ENCODE measurements at regions not wholly inside any gene's neighbourhood (a gene's known extent, or its start where the extent isn't known, plus 50 kb on each side); places are given as distances from the start of the nearest gene placed in this dataset.
A peak's percentile ranks its signal among the peaks of the same experiment; 100 is the strongest.

DNA sequence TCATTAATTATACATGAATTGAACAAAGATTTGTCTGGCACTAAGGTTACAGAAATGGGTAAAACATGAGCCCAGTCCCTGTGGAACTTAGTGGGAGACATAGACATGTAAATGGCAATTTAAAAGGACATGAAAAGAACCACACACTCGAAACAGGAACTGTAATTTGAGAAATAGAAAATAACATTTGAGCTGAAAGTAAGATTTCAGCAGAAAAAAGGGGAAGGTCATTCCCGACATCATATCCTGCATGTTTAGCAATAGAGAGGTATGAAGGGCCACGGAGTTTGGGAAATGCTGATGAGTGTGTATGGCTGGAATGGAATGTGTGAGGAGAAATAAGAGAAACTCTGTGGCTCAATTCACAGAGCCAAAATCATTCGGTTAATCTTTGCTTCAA is 175.4 kb upstream of the AHR start:
- no peak for DNase-seq (ENCODE audit: low spot score)
- TF ChIP-seq, protein P1, sequence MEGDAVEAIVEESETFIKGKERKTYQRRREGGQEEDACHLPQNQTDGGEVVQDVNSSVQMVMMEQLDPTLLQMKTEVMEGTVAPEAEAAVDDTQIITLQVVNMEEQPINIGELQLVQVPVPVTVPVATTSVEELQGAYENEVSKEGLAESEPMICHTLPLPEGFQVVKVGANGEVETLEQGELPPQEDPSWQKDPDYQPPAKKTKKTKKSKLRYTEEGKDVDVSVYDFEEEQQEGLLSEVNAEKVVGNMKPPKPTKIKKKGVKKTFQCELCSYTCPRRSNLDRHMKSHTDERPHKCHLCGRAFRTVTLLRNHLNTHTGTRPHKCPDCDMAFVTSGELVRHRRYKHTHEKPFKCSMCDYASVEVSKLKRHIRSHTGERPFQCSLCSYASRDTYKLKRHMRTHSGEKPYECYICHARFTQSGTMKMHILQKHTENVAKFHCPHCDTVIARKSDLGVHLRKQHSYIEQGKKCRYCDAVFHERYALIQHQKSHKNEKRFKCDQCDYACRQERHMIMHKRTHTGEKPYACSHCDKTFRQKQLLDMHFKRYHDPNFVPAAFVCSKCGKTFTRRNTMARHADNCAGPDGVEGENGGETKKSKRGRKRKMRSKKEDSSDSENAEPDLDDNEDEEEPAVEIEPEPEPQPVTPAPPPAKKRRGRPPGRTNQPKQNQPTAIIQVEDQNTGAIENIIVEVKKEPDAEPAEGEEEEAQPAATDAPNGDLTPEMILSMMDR (IDR thresholded peaks at IDR 0.05; ENCODE audit: extremely low read depth, insufficient read depth, missing control alignments), result no peak
- in situ Hi-C loops (cut with MboI; ENCODE audit: low pct_unique_long_range_greater_than_20kb, low sequenced_read_pairs, unreplicated experiment), result no loop called here

DNA sequence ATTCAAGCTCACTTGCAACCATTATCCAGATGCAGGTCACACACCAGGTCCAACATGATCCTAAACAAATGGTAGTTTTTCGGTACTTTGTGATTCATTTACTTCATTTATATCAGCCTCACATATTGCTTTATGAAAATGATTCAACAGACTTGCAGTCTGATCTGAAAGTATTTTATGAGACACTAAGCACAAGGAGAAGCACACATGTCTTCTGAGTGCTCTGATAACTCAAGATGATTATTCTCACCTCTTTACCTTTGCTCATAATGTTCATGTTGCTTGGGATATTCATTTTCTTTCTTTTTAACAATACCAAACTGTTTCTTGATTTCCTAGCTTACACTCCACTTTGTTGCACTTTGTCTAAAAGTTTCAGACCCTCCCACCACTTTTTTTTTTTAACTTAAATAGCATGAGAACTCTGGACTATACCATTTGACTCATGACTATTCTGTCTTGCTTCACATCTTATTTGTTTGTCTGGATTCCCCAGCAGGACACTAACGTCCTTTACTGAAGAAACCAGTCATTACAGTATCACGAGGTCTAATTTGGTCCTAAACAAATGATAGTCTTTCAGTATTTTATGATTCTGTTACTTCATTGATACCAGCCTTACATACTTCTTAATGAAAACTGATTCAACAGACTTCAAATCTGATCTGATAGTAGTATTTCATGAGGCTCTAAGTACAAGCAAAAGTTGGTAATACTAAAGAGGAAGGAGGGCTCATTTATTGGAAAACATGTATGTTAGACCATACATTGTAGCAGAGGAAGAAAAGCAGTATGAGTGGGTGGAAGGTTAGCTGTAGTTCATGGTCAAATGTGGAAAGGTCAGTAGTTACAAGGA is 171.8 kb upstream of the AHR start:
- TF ChIP-seq, protein P1 (IDR thresholded peaks at IDR 0.05; ENCODE audit: extremely low read depth, insufficient read depth, missing control alignments), result no peak
- in situ Hi-C loops (cut with MboI; ENCODE audit: low pct_unique_long_range_greater_than_20kb, low sequenced_read_pairs, unreplicated experiment), result no loop called here
- peak; percentile 11 for DNase-seq (ENCODE audit: low spot score)

DNA sequence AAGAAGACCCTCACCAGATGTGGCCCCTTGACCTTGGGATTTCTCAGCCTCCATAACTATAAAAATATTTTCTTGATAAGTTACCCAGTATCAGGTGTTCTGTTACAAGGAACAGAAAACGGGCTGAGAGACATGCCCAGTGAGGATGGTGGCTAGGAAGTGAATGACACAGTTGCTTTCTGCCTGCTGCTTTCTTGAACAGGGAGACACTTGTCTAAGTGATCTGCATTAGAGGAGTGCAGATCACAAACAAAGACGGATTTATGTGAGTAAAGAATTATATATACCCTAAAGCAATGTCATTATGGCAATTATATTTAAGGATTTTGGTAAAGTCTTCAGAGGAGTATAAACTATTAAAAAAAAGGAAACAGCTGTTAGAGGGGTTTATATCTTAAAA is 169.2 kb upstream of the AHR start:
- TF ChIP-seq, protein P1 (IDR thresholded peaks at IDR 0.05; ENCODE audit: extremely low read depth, insufficient read depth, missing control alignments), result no peak
- in situ Hi-C loops (cut with MboI; ENCODE audit: low pct_unique_long_range_greater_than_20kb, low sequenced_read_pairs, unreplicated experiment), result no loop called here

DNA sequence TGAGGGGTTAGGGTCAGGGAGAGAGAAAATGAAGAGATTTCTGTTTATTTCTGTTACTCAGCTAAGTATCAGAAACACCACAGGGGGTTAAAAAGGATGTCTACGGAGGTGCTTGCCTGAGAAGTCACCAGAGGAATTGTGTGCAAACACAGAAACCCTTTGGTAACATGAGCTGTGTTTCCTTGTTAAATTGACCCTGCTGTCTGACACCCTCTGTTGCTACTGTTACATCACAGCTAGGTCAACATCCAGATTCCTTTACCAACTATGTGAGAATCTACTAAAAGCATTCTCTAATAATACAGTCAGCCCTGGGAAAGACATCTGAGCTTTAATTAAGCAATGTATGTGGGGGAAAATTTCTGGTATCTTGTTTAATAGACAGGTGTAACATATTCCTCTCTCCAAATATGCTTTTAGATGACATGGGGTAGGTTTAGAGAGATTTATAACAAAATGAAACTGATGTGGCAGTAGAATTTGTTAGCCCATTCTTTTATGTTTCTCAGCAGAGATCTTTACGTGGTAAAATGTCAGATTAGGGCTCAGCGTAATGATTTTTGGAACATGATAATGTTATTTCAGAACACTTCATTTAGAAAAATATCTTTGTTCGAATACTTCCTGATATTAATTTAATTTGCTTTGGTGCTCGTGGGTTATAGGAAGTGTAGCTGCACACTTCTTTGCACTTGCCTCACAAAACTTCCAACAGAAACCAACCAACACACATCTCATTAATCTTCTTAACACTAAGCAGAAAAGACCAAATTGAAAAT is 168.0 kb upstream of the AHR start:
- in situ Hi-C loops (cut with MboI; ENCODE audit: low pct_unique_long_range_greater_than_20kb, low sequenced_read_pairs, unreplicated experiment), result no loop called here
- TF ChIP-seq, protein P1 (IDR thresholded peaks at IDR 0.05; ENCODE audit: extremely low read depth, insufficient read depth, missing control alignments), result no peak
- DNase-seq (ENCODE audit: low spot score), result no peak

More for the DNA sequence above, 169.2 kb upstream of the AHR start:
- no peak for DNase-seq (ENCODE audit: low spot score)

DNA sequence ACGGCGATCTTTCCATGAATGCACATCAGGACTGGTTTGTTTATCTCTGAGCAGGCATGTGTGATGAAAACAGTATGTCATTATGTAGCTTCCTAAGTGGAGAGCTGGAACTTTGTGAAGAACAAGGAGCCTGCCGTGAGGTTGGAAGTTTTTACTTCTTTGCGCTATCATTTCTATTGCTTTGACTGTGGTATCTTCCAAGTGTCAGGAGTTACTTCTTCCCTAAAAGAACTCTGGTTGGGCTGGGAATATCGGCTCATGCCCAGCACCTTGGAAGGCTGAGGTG is 167.4 kb upstream of the AHR start:
- TF ChIP-seq, protein P1 (IDR thresholded peaks at IDR 0.05; ENCODE audit: extremely low read depth, insufficient read depth, missing control alignments), result no peak
- no peak for DNase-seq (ENCODE audit: low spot score)
- in situ Hi-C loops (cut with MboI; ENCODE audit: low pct_unique_long_range_greater_than_20kb, low sequenced_read_pairs, unreplicated experiment), result no loop called here

DNA sequence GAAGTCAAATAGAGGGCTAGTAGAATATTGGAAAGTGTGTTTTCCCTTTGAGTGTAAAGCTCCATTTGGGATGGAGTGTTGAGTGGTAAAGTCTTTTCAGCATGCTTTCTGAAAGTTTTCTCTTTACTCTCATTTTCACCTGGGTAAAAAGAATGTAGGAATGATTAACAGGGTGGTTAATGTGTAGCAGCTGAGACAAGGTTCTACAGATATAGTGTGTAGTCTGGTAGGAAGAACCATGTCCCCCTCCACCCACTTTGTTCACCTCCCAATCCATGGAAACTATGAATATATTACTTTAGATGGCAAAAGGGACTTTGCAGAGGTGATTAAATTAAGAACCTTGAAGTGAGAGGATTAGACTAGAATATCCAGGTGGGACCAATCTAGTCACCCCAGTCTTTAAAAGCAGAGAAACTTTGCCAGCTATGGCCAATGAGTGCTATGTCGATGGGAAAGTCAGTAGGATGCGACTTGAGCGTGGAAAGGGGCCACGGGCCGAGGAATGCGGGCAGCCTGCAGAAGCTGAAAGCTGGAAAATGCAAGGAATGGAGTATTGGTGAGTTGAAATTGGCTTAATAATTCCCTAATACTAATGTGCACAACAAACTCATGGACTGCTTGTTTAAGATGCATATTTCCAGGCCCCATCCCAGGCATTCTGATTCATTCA is 166.3 kb upstream of the AHR start:
- in situ Hi-C loops (cut with MboI; ENCODE audit: low pct_unique_long_range_greater_than_20kb, low sequenced_read_pairs, unreplicated experiment), result no loop called here
- DNase-seq (ENCODE audit: low spot score), result no peak
- TF ChIP-seq, protein P1 (IDR thresholded peaks at IDR 0.05; ENCODE audit: extremely low read depth, insufficient read depth, missing control alignments), result no peak

Data from GM13977 (cell line).